H9 (cell line): ENCODE measurements at regions not wholly inside any gene's neighbourhood (a gene's known extent, or its start where the extent isn't known, plus 50 kb on each side); places are given as distances from the start of the nearest gene placed in this dataset.

ENCODE experiments used
- DNase-seq: peaks from one replicate; pipeline ENCODE4 v3.0.0-alpha.2; 2017
- H2AFZ ChIP-seq: one replicate; pipeline ENCODE4 v1.6.1; 2013; ENCODE audit warnings: mild to moderate bottlenecking, low read length, control low read depth, moderate library complexity
- H2AK5ac ChIP-seq: 2 replicates; pipeline ENCODE4 v1.6.1; 2013; ENCODE audit warnings: low read length, control low read depth, mixed read lengths; ENCODE audit not compliant: insufficient read length
- H2BK120ac ChIP-seq: one replicate; pipeline ENCODE4 v1.6.1; 2013; ENCODE audit warnings: low read depth, mild to moderate bottlenecking, low read length, control low read depth, inconsistent platforms; ENCODE audit not compliant: poor library complexity, severe bottlenecking
- H2BK12ac ChIP-seq: 2 replicates; pipeline ENCODE4 v1.6.1; 2013; ENCODE audit warnings: low read length, control low read depth, mixed read lengths, low read depth; ENCODE audit not compliant: insufficient read length
- H2BK15ac ChIP-seq: 2 replicates; pipeline ENCODE4 v1.6.1; 2013; ENCODE audit warnings: low read depth, low read length, control low read depth
- H2BK20ac ChIP-seq: one replicate; pipeline ENCODE4 v1.6.1; 2013; ENCODE audit warnings: low read depth, mild to moderate bottlenecking, low read length, control low read depth, inconsistent platforms; ENCODE audit not compliant: poor library complexity, severe bottlenecking
- H2BK5ac ChIP-seq: 2 replicates; pipeline ENCODE4 v1.6.1; 2013; ENCODE audit warnings: low read length, control low read depth, mixed read lengths; ENCODE audit not compliant: insufficient read length
- H3K14ac ChIP-seq: 2 replicates; pipeline ENCODE4 v1.6.1; 2013; ENCODE audit warnings: low read length, control low read depth; ENCODE audit not compliant: insufficient read depth
- H3K18ac ChIP-seq: 2 replicates; pipeline ENCODE4 v1.6.1; 2013; ENCODE audit warnings: low read depth, mild to moderate bottlenecking, mixed read lengths, low read length, control low read depth; ENCODE audit not compliant: insufficient read length
- H3K23ac ChIP-seq: 2 replicates; pipeline ENCODE4 v1.6.1; 2013; ENCODE audit warnings: low read length, control low read depth, mixed read lengths, low read depth; ENCODE audit not compliant: insufficient read length
- H3K23me2 ChIP-seq: 2 replicates; pipeline ENCODE4 v1.6.1; 2013; ENCODE audit warnings: low read depth, mild to moderate bottlenecking, mixed read lengths, low read length, control low read depth; ENCODE audit not compliant: insufficient read length, poor library complexity, severe bottlenecking
- H3K27ac ChIP-seq: 2 replicates; pipeline ENCODE4 v1.5.1; 2013; ENCODE audit warnings: low read length, control low read depth, mixed read lengths, low read depth; ENCODE audit not compliant: insufficient read length
- H3K27me3 ChIP-seq: 2 replicates; pipeline ENCODE4 v1.6.1; 2013; ENCODE audit warnings: low read length, control low read depth, inconsistent platforms; ENCODE audit not compliant: insufficient read depth
- H3K4ac ChIP-seq: 2 replicates; pipeline ENCODE4 v1.6.1; 2013; ENCODE audit warnings: low read depth, mild to moderate bottlenecking, control low read depth, inconsistent platforms, low read length, moderate library complexity
- H3K4me1 ChIP-seq: 2 replicates; pipeline ENCODE4 v1.6.1; 2013; ENCODE audit warnings: low read length, control low read depth, inconsistent platforms; ENCODE audit not compliant: insufficient read depth
- H3K4me2 ChIP-seq: 2 replicates; pipeline ENCODE4 v1.6.1; 2013; ENCODE audit warnings: low read length, control low read depth, mixed read lengths; ENCODE audit not compliant: insufficient read length, insufficient read depth
- H3K56ac ChIP-seq: 2 replicates; pipeline ENCODE4 v1.6.1; 2013; ENCODE audit warnings: low read depth, mild to moderate bottlenecking, mixed read lengths, low read length, control low read depth; ENCODE audit not compliant: insufficient read length
- H3K79me1 ChIP-seq: 2 replicates; pipeline ENCODE4 v1.6.1; 2013; ENCODE audit warnings: low read depth, mild to moderate bottlenecking, moderate library complexity, low read length, control low read depth, inconsistent platforms; ENCODE audit not compliant: insufficient read depth, poor library complexity, severe bottlenecking
- H3K79me2 ChIP-seq: 2 replicates; pipeline ENCODE4 v1.6.1; 2013; ENCODE audit warnings: low read length, control low read depth, inconsistent platforms; ENCODE audit not compliant: insufficient read depth
- H3K9ac ChIP-seq: 2 replicates; pipeline ENCODE4 v1.6.1; 2013; ENCODE audit warnings: low read length, control low read depth, mixed read lengths; ENCODE audit not compliant: insufficient read length; ENCODE audit errors: extremely low read depth
- H3K9me3 ChIP-seq: one replicate; pipeline ENCODE4 v1.6.1; 2013; ENCODE audit warnings: low read depth, low read length, inconsistent platforms; ENCODE audit not compliant: control insufficient read depth
- H3T11ph ChIP-seq: one replicate; pipeline ENCODE4 v1.6.1; 2013; ENCODE audit warnings: mild to moderate bottlenecking, low read length, control low read depth, inconsistent platforms
- H4K20me1 ChIP-seq: one replicate; pipeline ENCODE4 v1.6.1; 2013; ENCODE audit not compliant: control insufficient read depth, insufficient read length, insufficient read depth
- H4K5ac ChIP-seq: 2 replicates; pipeline ENCODE4 v1.6.1; 2013; ENCODE audit warnings: low read depth, mild to moderate bottlenecking, mixed read lengths, low read length, control low read depth; ENCODE audit not compliant: insufficient read length
- H4K8ac ChIP-seq: replicated peaks from 2 replicates; pipeline ENCODE4 v1.6.1; 2013; ENCODE audit warnings: low read length, control low read depth, mixed read lengths, low read depth; ENCODE audit not compliant: insufficient read length
- H4K91ac ChIP-seq: 2 replicates; pipeline ENCODE4 v1.6.1; 2013; ENCODE audit warnings: low read depth, mild to moderate bottlenecking, moderate library complexity, mixed read lengths, low read length, control low read depth; ENCODE audit not compliant: insufficient read length
- H3K27ac Mint-ChIP-seq, 3 experiments: 2 replicates in 2 of 3; 3 replicates in 1 of 3; pipeline ENCODE4 v1.8.0; 2020 to 2021; ENCODE audit warnings: mixed read lengths in 3 of 3, mild to moderate bottlenecking in 1 of 3, moderate library complexity in 1 of 3
- H3K27me3 Mint-ChIP-seq: 2 replicates; pipeline ENCODE4 v1.8.0; 2021; ENCODE audit warnings: low read depth, mild to moderate bottlenecking, moderate library complexity, mixed read lengths
- H3K36me3 Mint-ChIP-seq, 3 experiments: 2 replicates in 2 of 3; 3 replicates in 1 of 3; pipeline ENCODE4 v1.8.0; 2020 to 2021; ENCODE audit warnings: low read depth in 3 of 3, mixed read lengths in 3 of 3; ENCODE audit not compliant: insufficient read depth in 1 of 3
- H3K4me1 Mint-ChIP-seq, 2 experiments: 2 replicates each; pipeline ENCODE4 v1.8.0; 2020; ENCODE audit warnings: mixed read lengths in 2 of 2
- H3K4me3 Mint-ChIP-seq, 2 experiments: 2 replicates in 1 of 2; 3 replicates in 1 of 2; pipeline ENCODE4 v1.8.0; 2020 to 2021; ENCODE audit warnings: mild to moderate bottlenecking in 2 of 2, mixed read lengths in 2 of 2, moderate library complexity in 1 of 2
- H3K9me3 Mint-ChIP-seq, 2 experiments: 2 replicates in 1 of 2; 3 replicates in 1 of 2; pipeline ENCODE4 v1.8.0; 2020; ENCODE audit warnings: mild to moderate bottlenecking in 2 of 2, mixed read lengths in 2 of 2, moderate library complexity in 1 of 2
- CTCF ChIP-seq: fragments of 200-600 bp; sonication (generic); conservative IDR thresholded peaks from 3 replicates; pipeline ENCODE4 v1.8.0; 2021; ENCODE audit warnings: antibody characterized with exemption, mild to moderate bottlenecking
- WGBS: extraction: QIAGEN DNeasy Blood & Tissue Kit; methylation state at CpG from one replicate; pipeline ENCODE4 v1.1.7; 2013; ENCODE audit warnings: missing lambda C conversion rate, low lambda C conversion rate, mixed read lengths; ENCODE audit not compliant: insufficient read length; ENCODE audit errors: extremely low coverage; 5-methylcytosine and 5-hydroxymethylcytosine counted together

DNA sequence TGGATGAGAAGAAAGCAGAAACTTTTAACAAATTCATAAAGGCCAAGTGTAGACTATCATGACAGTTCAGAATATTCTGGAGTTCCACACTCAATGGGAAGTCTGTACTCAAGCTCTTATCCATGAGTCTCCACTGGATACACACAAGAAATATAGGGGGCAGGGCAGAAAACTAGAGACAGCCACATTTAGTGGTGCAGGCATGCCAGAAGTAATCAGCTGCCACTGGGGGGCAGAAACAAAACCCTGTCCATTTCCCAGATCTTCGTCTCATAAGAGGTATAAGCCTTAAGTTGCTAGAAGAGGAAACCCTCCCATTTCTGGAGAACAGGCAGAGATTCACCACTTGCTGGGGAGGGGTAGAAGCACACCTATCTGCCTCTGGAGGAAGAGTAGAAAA, 166.8 kb upstream of the GALNT2 start:
- no peak overlapping the region for H2BK5ac ChIP-seq
- no peak overlapping the region for H4K5ac ChIP-seq
- Mint-ChIP-seq H3K4me1 (peaks cover 4 to 10% of the 10 kb centered on the region in 2 experiments), H3K27me3 (no peaks in the 10 kb centered on the region), H3K36me3 (no peaks in the 10 kb centered on the region), H3K4me3 (no peak overlapping the region), H3K27ac (no peak overlapping the region), H3K9me3 (peaks cover 0 to 5% of the 10 kb centered on the region in 2 experiments; a peak in 4 of 5 replicates)
- no peak overlapping the region for H3K14ac ChIP-seq
- no peak overlapping the region for H3K56ac ChIP-seq
- H2BK15ac ChIP-seq, result no peak overlapping the region
- H3K79me2 ChIP-seq, result no peaks in the 10 kb centered on the region
- no peak overlapping the region for H3K23ac ChIP-seq
- no peak overlapping the region for H3T11ph ChIP-seq
- H3K27ac ChIP-seq, result no peak overlapping the region
- no peaks in the 10 kb centered on the region for H3K79me1 ChIP-seq
- H3K4me1 ChIP-seq, result no peaks in the 10 kb centered on the region
- H3K4me2 ChIP-seq, result no peak overlapping the region
- no peaks in the 10 kb centered on the region for H3K9me3 ChIP-seq
- no peak overlapping the region for H2BK12ac ChIP-seq
- no peak for DNase-seq
- H4K91ac ChIP-seq, result no peak overlapping the region
- no peak overlapping the region for H2BK120ac ChIP-seq
- H3K23me2 ChIP-seq, result no peaks in the 10 kb centered on the region
- no peak overlapping the region for H4K8ac ChIP-seq
- no peak overlapping the region for H2AFZ ChIP-seq
- no peak overlapping the region for H2AK5ac ChIP-seq
- H3K9ac ChIP-seq, result no peak overlapping the region
- WGBS, result no CpG with 5 or more reads among the region's 1 CpG
- H3K18ac ChIP-seq, result no peak overlapping the region
- no peak overlapping the region for H2BK20ac ChIP-seq
- H3K27me3 ChIP-seq, result no peaks in the 10 kb centered on the region
- H4K20me1 ChIP-seq, result no peaks in the 10 kb centered on the region
- no peak overlapping the region for H3K4ac ChIP-seq
- TF ChIP-seq CTCF, result peak; percentile 30; the same call in 2 of the 3 replicates
